ENCODE measurements at regions not wholly inside any gene's neighbourhood (a gene's known extent, or its start where the extent isn't known, plus 50 kb on each side); places are given as distances from the start of the nearest gene placed in this dataset.

DNA sequence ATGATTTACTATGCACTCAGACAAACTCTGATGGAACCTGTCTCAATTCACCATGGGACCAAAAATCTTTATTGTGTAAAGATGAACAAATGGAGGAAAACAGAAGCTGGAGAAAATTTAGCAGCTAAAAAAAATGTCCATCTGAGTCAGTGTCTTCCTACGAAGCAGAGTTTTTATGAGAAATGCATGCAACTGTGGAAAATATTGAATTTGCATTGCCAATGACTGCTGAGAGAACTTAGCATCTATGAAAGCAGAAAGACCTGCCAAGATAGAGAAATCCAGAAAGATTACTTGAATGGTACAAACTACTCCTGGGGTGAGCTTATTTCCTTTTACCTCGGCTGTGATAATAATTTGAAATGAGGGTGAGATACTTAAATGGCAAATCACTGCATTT is 289.7 kb upstream of the GCFC2 start:
- TF ChIP-seq, protein P1, sequence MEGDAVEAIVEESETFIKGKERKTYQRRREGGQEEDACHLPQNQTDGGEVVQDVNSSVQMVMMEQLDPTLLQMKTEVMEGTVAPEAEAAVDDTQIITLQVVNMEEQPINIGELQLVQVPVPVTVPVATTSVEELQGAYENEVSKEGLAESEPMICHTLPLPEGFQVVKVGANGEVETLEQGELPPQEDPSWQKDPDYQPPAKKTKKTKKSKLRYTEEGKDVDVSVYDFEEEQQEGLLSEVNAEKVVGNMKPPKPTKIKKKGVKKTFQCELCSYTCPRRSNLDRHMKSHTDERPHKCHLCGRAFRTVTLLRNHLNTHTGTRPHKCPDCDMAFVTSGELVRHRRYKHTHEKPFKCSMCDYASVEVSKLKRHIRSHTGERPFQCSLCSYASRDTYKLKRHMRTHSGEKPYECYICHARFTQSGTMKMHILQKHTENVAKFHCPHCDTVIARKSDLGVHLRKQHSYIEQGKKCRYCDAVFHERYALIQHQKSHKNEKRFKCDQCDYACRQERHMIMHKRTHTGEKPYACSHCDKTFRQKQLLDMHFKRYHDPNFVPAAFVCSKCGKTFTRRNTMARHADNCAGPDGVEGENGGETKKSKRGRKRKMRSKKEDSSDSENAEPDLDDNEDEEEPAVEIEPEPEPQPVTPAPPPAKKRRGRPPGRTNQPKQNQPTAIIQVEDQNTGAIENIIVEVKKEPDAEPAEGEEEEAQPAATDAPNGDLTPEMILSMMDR (IDR thresholded peaks at IDR 0.05): no peak
- no peak for TF ChIP-seq POLR2A (IDR thresholded peaks at IDR 0.05)
